SU-DHL-6 (cell line): ENCODE measurements at regions not wholly inside any gene's neighbourhood (a gene's known extent, or its start where the extent isn't known, plus 50 kb on each side); places are given as distances from the start of the nearest gene placed in this dataset.

Experiments
- H2AFZ ChIP-seq: fragments of 200-600 bp; sonication (generic); 2 replicates; pipeline ENCODE4 v1.6.1; 2014; ENCODE audit warnings: low read depth, mild to moderate bottlenecking, moderate library complexity, mixed read lengths, antibody characterized with exemption, low read length; ENCODE audit not compliant: severe bottlenecking
- H3F3A ChIP-seq: fragments of 200-600 bp; shearing (Covaris generic); 2 replicates; pipeline ENCODE4 v1.6.0; 2016; ENCODE audit warnings: antibody characterized with exemption, mild to moderate bottlenecking; ENCODE audit not compliant: insufficient read depth
- H3K27ac ChIP-seq: fragments of 200-600 bp; sonication (generic); 2 replicates; pipeline ENCODE4 v1.5.1; 2016; ENCODE audit warnings: low read depth, mild to moderate bottlenecking, low read length, moderate library complexity, mixed read lengths
- H3K27me3 ChIP-seq: fragments of 200-600 bp; sonication (generic), shearing (Covaris generic); 2 replicates; pipeline ENCODE4 v1.6.0; 2014; ENCODE audit warnings: mild to moderate bottlenecking, low read length
- H3K36me3 ChIP-seq: fragments of 200-600 bp; sonication (generic); 2 replicates; pipeline ENCODE4 v1.6.1; 2014; ENCODE audit warnings: mild to moderate bottlenecking, low read length, mixed read lengths
- H3K4me2 ChIP-seq: fragments of 300-600, 200-600 bp; shearing (Covaris generic), sonication (generic); 2 replicates; pipeline ENCODE4 v1.6.0; 2014; ENCODE audit warnings: low read length, low read depth, mild to moderate bottlenecking; ENCODE audit not compliant: poor library complexity, severe bottlenecking
- H3K4me3 ChIP-seq: fragments of 200-600 bp; sonication (generic); 2 replicates; pipeline ENCODE4 v1.5.1; 2014; ENCODE audit warnings: antibody characterized with exemption, low read length, mild to moderate bottlenecking, mixed read lengths; ENCODE audit not compliant: insufficient read depth, poor library complexity, severe bottlenecking
- H3K79me2 ChIP-seq: fragments of 200-600 bp; sonication (generic); 2 replicates; pipeline ENCODE4 v1.6.1; 2014; ENCODE audit warnings: mild to moderate bottlenecking, low read length, moderate library complexity; ENCODE audit not compliant: insufficient read depth
- H3K9ac ChIP-seq: fragments of 200-600 bp; sonication (generic); 2 replicates; pipeline ENCODE4 v1.7.0; 2014; ENCODE audit warnings: mild to moderate bottlenecking, low read length
- H3K9me2 ChIP-seq: fragments of 200-600 bp; sonication (generic); replicated peaks from 2 replicates; pipeline ENCODE4 v1.6.1; 2014; ENCODE audit warnings: low read length; ENCODE audit not compliant: insufficient read depth
- H3K9me3 ChIP-seq: fragments of 200-600 bp; sonication (generic); 2 replicates; pipeline ENCODE4 v1.6.1; 2014; ENCODE audit warnings: low read length, mixed read lengths; ENCODE audit not compliant: insufficient read depth
- H4K20me1 ChIP-seq: fragments of 200-600 bp; sonication (generic); 2 replicates; pipeline ENCODE4 v1.6.1; 2014; ENCODE audit warnings: low read depth, mild to moderate bottlenecking, antibody characterized with exemption, low read length, moderate library complexity, mixed read lengths
- CTCF ChIP-seq: fragments of 200-600 bp; sonication (generic); IDR thresholded peaks from one replicate; pipeline ENCODE4 v1.5.1; 2017; ENCODE audit warnings: antibody characterized with exemption, mild to moderate bottlenecking, low read length, moderate library complexity; ENCODE audit not compliant: insufficient read depth, poor library complexity, severe bottlenecking
- EZH2phosphoT487 ChIP-seq: fragments of 200-600 bp; sonication (generic), shearing (Covaris generic); conservative IDR thresholded peaks from 2 replicates; pipeline ENCODE4 v1.6.1; 2018; ENCODE audit warnings: mild to moderate bottlenecking, antibody characterized with exemption, low read length, moderate library complexity, mixed read lengths

GRCh38 chr6:155847711-155848110 lies 392.1 kb upstream of the NOX3 start:
- H3K4me2 ChIP-seq, result no peak overlapping the region
- no peak overlapping the region for H3K4me3 ChIP-seq
- no peaks in the 10 kb centered on the region for H3K27me3 ChIP-seq
- no peak overlapping the region for H3K9ac ChIP-seq
- H3K9me3 ChIP-seq, result no peaks in the 10 kb centered on the region
- TF ChIP-seq EZH2phosphoT487, result no peak
- TF ChIP-seq CTCF, result no peak
- H2AFZ ChIP-seq, result no peak overlapping the region
- no peak overlapping the region for H3K27ac ChIP-seq
- H4K20me1 ChIP-seq, result no peaks in the 10 kb centered on the region
- no peaks in the 10 kb centered on the region for H3K79me2 ChIP-seq
- no peaks in the 10 kb centered on the region for H3K36me3 ChIP-seq
- H3F3A ChIP-seq, result no peaks in the 10 kb centered on the region
- no peaks in the 10 kb centered on the region for H3K9me2 ChIP-seq

- Histone ChIP-seq H3F3A (no peaks in the 10 kb centered on the region), H3K4me2 (no peak overlapping the region), H3K9me3 (no peaks in the 10 kb centered on the region), H2AFZ (no peak overlapping the region), H3K27ac (no peak overlapping the region), H3K79me2 (no peaks in the 10 kb centered on the region), H3K9ac (no peak overlapping the region), H3K4me3 (no peak overlapping the region), H3K27me3 (no peaks in the 10 kb centered on the region), H4K20me1 (no peaks in the 10 kb centered on the region), H3K36me3 (no peaks in the 10 kb centered on the region), H3K9me2 (no peaks in the 10 kb centered on the region)
- TF ChIP-seq EZH2phosphoT487, result no peak
- no peak for TF ChIP-seq CTCF
These were observed 381.8 kb upstream of the NOX3 start for GRCh38 chr6:155837474-155837873.

- no peaks in the 10 kb centered on the region for H3K27me3 ChIP-seq
- H3K27ac ChIP-seq, result no peak overlapping the region
- no peaks in the 10 kb centered on the region for H3K9me3 ChIP-seq
- H3K4me3 ChIP-seq, result no peak overlapping the region
- no peaks in the 10 kb centered on the region for H3K79me2 ChIP-seq
- H3F3A ChIP-seq, result no peaks in the 10 kb centered on the region
- no peak overlapping the region for H3K9ac ChIP-seq
- no peaks in the 10 kb centered on the region for H4K20me1 ChIP-seq
- H3K9me2 ChIP-seq, result no peaks in the 10 kb centered on the region
- H3K4me2 ChIP-seq, result no peak overlapping the region
- H3K36me3 ChIP-seq, result no peaks in the 10 kb centered on the region
- no peak for TF ChIP-seq EZH2phosphoT487
- TF ChIP-seq CTCF, result no peak
- no peak overlapping the region for H2AFZ ChIP-seq
These were observed 377.0 kb upstream of the NOX3 start for GRCh38 chr6:155832596-155832995.

GRCh38 chr6:155830531-155830930 lies 374.9 kb upstream of the NOX3 start:
- Histone ChIP-seq H3K9me3 (no peaks in the 10 kb centered on the region), H3K9me2 (no peaks in the 10 kb centered on the region), H3K27ac (no peak overlapping the region), H3K27me3 (no peaks in the 10 kb centered on the region), H3K79me2 (no peaks in the 10 kb centered on the region), H3K9ac (no peak overlapping the region), H3F3A (no peaks in the 10 kb centered on the region), H3K4me2 (no peak overlapping the region), H3K36me3 (no peaks in the 10 kb centered on the region), H3K4me3 (no peak overlapping the region), H4K20me1 (no peaks in the 10 kb centered on the region), H2AFZ (no peak overlapping the region)
- no peak for TF ChIP-seq CTCF
- no peak for TF ChIP-seq EZH2phosphoT487
